ENCODE measurements at regions not wholly inside any gene's neighbourhood (a gene's known extent, or its start where the extent isn't known, plus 50 kb on each side); places are given as distances from the start of the nearest gene placed in this dataset.
A peak's percentile ranks its signal among the peaks of the same experiment; 100 is the strongest.

DNA sequence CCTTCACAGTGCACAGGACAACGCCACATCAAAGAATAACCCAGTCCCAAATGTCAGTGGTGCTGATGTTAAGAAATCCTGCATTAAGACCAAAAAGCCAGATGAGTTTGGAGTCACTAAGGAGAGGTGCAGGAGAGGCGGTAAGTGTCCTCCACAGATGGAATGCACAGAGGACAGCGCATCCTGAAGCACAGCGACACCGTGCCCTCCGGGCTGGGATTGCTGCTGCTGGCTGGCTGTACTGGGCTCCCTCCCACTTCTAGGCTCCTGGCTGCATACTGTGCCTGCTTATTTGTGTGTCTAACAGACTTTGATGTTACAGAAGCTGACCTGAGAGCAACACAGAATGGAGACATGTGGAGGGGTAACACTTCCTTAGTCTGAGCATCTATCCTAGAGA is 325.6 kb upstream of the BOD1L1 start:
- WGBS, 2 experiments (ENCODE audit: extremely low coverage in 1 of 2, insufficient coverage in 1 of 2, insufficient read length in 1 of 2, insufficient replicate concordance in 2 of 2, low coverage in 1 of 2, low lambda C conversion rate in 2 of 2, missing lambda C conversion rate in 1 of 2), result 85% methylated on average over 6 of the region's 6 CpGs; no CpG with 5 or more reads in 1 of the 2 experiments

More for the DNA sequence above, 325.6 kb upstream of the BOD1L1 start:
- Histone ChIP-seq H4K5ac (ENCODE audit: insufficient read length, low read depth, low read length) (no peak overlapping the region), H2BK15ac (ENCODE audit: low read length) (no peak overlapping the region), H3K23me2 (ENCODE audit: low read depth, low read length) (no peaks in the 10 kb centered on the region), H2AK5ac (ENCODE audit: low read depth, low read length) (no peak overlapping the region), H2BK120ac (replicated peaks; ENCODE audit: low read depth, low read length) (no peak overlapping the region), H4K8ac (ENCODE audit: extremely low read depth, insufficient read depth, low read length) (no peak overlapping the region), H3K18ac (ENCODE audit: extremely low read depth, low read length) (no peak overlapping the region), H3K56ac (replicated peaks; ENCODE audit: insufficient read length, low read depth, low read length) (no peak overlapping the region), H3K9me3 (ENCODE audit: insufficient read depth in 2 of 2, low read depth in 1 of 2, low read length in 1 of 2) (no peaks in the 10 kb centered on the region), H4K20me1 (replicated peaks in 1 of 2; ENCODE audit: control insufficient read depth in 1 of 2, insufficient read depth in 2 of 2, low read length in 2 of 2) (no peaks in the 10 kb centered on the region), H3K79me2 (ENCODE audit: control insufficient read depth in 1 of 2, insufficient read depth in 2 of 2, low read length in 2 of 2) (no peaks in the 10 kb centered on the region), H3K79me1 (ENCODE audit: low read depth, low read length) (no peaks in the 10 kb centered on the region), H2BK20ac (ENCODE audit: low read length) (no peak overlapping the region), H3K4ac (replicated peaks; ENCODE audit: insufficient read length, low read depth, low read length) (no peak overlapping the region), H3K36me3 (ENCODE audit: control insufficient read depth in 2 of 4, insufficient read depth in 4 of 4, low read length in 3 of 4) (no peaks in the 10 kb centered on the region), H3K27ac (ENCODE audit: low read depth, low read length) (no peak overlapping the region), H3K23ac (ENCODE audit: insufficient read length) (no peak overlapping the region), H3K4me3 (ENCODE audit: extremely low read depth in 1 of 4, insufficient read depth in 2 of 4, low read depth in 3 of 4, low read length in 4 of 4) (no peak overlapping the region), H4K91ac (replicated peaks; ENCODE audit: insufficient read length, low read length) (no peak overlapping the region), H3K14ac (ENCODE audit: insufficient read length) (no peak overlapping the region), H3K9ac (replicated peaks in 1 of 4; ENCODE audit: extremely low read depth in 1 of 4, low read depth in 3 of 4, low read length in 3 of 4) (no peak overlapping the region), H3K4me2 (ENCODE audit: insufficient read depth in 1 of 2, low read depth in 2 of 2, low read length in 2 of 2) (no peak overlapping the region), H2BK5ac (ENCODE audit: low read depth, low read length) (no peak overlapping the region), H2BK12ac (ENCODE audit: low read depth, low read length) (no peak overlapping the region), H3K27me3 (replicated peaks in 1 of 4; ENCODE audit: control insufficient read depth in 3 of 4, extremely low read depth in 1 of 4, insufficient read depth in 3 of 4, low read length in 3 of 4) (no peaks in the 10 kb centered on the region; a peak in 1 of 7 replicates), H3K4me1 (replicated peaks in 1 of 4; ENCODE audit: control insufficient read depth in 3 of 4, insufficient read depth in 4 of 4, low read length in 3 of 4) (peaks cover 0 to 7% (median 4%) of the 10 kb centered on the region in 4 experiments; a peak in 5 of 7 replicates), H2AFZ (ENCODE audit: low read length) (no peak overlapping the region)
- FAIRE-seq, result no peak
- ChIA-PET POLR2A (ENCODE audit: partially characterized antibody) (no interaction called here), CTCF (ENCODE audit: partially characterized antibody) (interaction anchor here (0.8 to 2.0 kb wide), 7 partner anchors 9 to 298 kb away, joined by 3 to 10 read pairs (median 4); no protein-coding TSS in a partner anchor)
- TF ChIP-seq RAD21 (IDR thresholded peaks at IDR 0.05 in 1 of 2, conservative IDR thresholded peaks at IDR 0.05 in 1 of 2; ENCODE audit: low read depth in 2 of 2, low read length in 2 of 2) (0 out of 4 replicates have a peak, but pooled peaks of 1 of the 2 experiments have one; percentile 3), KDM4A (IDR thresholded peaks at IDR 0.05; ENCODE audit: low read depth, low read length, severe bottlenecking) (no peak)
- DNase-seq (ENCODE audit: low read depth in 1 of 2, low spot score in 2 of 2), result no peak

Measured in H1 (cell line).